SIG-M5 treated with dmso at 0.1 percent for 504 hours (cell line): ENCODE measurements at regions not wholly inside any gene's neighbourhood (a gene's known extent, or its start where the extent isn't known, plus 50 kb on each side); places are given as distances from the start of the nearest gene placed in this dataset.

Experiments
- DNase-seq: peaks from one replicate; lab custom pipeline; 2025; ENCODE audit not compliant: unreplicated experiment; lab: John Stamatoyannopoulos, UW

DNA sequence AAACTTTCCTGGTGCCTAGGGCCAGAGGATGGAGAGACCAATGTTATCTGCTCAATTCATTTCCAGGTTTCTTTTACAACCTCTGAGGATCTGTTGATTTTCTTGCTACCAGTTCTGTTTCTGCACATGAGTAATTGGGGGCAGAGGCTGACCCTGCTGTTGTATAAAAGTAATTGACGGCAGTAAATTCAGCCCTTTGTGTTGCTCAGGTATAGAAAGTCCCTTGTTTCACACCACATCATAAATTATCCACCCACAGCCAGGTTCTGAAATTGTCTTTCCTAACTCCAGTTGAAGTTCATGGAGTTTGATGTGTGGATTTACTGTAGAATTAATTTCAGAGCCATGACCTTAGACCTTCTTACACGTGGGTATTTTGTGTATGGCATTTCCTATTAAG is 107.4 kb upstream of the GRIK2 start:
- no peak for DNase-seq

GRCh38 chr6:101290346-101290745 is 103.2 kb upstream of the GRIK2 start:
- DNase-seq = no peak

- no peak for DNase-seq
These were observed 99.4 kb upstream of the GRIK2 start for GRCh38 chr6:101294051-101294638.

GRCh38 chr6:101294676-101295075 is 98.8 kb upstream of the GRIK2 start:
- DNase-seq = no peak

DNA sequence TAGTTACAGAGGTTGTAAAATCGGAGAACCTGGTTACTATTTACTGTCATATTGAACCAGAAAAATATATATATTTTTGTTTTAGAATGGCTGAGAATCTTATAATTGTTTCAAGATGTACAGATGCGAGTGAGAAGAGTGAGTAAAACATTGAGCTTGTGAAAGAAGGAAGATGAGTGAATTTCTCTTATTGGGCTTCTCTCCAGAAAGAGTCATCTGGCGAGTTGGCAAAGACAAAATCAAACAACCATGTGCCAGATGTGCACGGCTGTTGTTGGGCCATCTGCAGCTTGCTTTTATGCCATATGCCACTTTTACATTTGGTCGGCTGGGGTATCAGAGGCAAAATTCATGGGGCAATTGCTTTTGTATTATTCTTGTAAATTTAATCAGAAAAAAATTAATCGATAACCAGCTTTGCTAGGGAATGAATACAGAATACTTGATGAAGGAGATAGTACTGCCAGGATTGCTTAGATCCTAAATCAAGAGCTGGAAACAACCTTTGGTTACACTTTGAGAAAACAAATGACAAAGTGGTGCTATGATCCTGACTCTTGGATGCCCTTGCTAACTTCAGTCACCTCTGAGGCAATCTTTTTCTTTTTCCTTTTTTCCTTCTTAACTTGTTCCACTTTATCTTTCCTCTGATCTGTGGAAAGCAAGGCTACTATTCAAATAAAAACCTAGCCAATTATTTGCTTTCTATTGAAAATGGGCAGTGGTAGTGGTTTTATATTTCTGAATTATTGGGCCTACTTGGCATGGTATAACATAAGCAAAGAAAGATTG is 97.1 kb upstream of the GRIK2 start:
- no peak for DNase-seq

DNA sequence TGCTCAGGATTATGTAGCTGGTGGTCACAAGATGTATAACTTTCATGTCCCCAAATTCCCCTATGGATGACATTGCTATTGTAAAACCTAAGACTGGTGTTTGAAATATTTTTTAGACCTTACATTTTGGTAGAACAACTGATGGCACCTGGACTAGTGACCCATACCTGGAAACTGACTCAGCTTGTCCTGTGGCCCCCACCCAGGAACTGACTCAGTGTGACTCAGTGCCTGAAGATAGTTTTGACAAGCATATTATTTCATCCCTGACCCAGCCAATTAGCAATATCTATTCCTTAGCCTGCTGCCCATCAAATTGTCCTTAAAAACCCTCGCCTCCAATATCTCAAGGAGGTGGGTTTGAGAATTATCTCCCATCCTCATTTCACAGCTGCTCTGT is 90.9 kb upstream of the GRIK2 start:
- DNase-seq = no peak

DNA sequence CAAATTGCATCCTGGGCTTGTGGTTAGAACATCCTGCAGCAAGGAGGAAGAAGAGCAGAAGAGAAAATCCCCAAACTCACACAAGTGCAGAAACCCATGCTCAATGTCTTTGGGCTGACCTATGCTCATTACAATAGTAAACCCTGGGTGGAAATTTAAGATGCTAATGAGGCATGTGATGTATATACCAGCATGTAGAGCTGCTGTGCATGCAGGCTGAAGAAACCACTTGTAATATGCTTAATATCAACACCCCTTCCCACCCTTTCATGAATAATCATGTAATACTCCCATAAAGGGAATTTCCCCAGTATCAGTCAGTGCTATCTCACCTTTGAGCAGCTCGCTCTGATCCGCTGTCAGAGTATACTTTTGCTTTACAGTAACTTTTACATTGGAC is 90.0 kb upstream of the GRIK2 start:
- DNase-seq = no peak

DNA sequence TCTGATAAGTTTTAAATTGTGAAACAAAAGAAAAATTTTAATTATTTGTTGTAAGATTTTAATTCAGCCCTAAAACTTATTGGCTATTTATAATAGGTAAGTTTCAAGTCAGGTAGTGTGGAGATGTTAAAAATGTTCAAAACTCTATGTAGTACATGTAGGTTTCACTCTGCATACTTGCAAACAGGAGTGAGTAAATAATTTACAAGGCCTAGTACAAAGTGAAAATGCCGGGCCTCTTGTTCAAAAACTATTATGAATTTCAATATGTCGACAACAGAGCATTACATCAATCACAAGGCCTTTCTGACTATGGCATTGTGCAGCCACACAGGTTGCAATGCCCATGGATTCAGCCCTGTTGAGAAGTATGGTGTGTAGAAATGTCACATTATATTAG is 80.9 kb upstream of the GRIK2 start:
- no peak for DNase-seq

DNA sequence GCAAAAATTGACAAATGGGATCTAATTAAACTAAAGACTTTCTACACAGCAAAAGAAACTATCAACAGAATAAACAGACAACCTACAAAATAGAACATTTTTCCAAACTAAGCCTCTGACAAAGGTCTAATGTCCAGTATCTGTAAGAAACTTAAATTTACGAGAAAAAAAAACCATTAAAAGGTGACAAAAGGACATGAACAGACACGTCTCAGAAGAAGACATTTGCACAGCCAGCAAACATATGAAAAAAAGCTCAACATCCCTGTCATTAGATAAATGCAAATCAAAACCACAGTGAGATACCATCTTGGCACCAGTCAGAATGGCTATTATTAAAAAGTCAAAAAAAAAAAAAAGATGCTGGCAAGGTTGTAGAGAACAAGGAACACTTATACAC is 70.6 kb upstream of the GRIK2 start:
- DNase-seq = no peak

DNA sequence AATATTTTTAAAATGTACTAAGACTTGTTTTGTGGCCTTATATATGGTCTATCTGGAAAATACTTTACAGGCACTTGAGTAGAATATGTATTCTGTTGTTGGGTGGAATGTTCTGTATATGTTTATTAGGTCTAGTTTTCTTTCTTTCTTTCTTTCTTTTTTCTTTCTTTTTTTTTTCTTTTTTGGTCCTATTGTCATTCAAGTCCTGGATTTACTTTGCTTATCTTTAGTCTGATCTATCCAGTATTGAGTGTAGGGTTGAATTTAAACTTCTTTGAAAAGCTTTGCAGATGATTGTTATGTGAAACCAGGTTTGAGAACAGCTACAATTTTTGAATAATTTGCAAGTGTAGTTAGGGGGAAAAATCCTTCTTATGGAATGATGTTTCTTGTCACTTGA is 67.1 kb upstream of the GRIK2 start:
- no peak for DNase-seq

GRCh38 chr6:101341926-101342325 is 51.6 kb upstream of the GRIK2 start:
- no peak for DNase-seq
